PFSK-1 (cell line): ENCODE measurements at regions not wholly inside any gene's neighbourhood (a gene's known extent, or its start where the extent isn't known, plus 50 kb on each side); places are given as distances from the start of the nearest gene placed in this dataset.

Experiments used
- FOXP2 ChIP-seq: optimal IDR thresholded peaks from 2 replicates; pipeline ENCODE3; 2011; ENCODE audit warnings: borderline replicate concordance, control low read depth, inconsistent platforms; ENCODE audit not compliant: insufficient read depth; ENCODE audit errors: extremely low read length, extremely low read depth
- POLR2AphosphoS5 ChIP-seq: IDR thresholded peaks from 2 replicates; pipeline ENCODE4 v1.6.1; 2012; ENCODE audit warnings: low read depth, mild to moderate bottlenecking, control low read depth, low read length, moderate library complexity
- SIN3A ChIP-seq: IDR thresholded peaks from 2 replicates; pipeline ENCODE4 v1.6.1; 2012; ENCODE audit warnings: mild to moderate bottlenecking, low read length, moderate library complexity, borderline replicate concordance; ENCODE audit not compliant: insufficient read depth
- TAF1 ChIP-seq: IDR thresholded peaks from 2 replicates; pipeline ENCODE4 v1.6.1; 2012; ENCODE audit warnings: low read length, control low read depth, borderline replicate concordance; ENCODE audit not compliant: insufficient read depth
- TF ChIP-seq, protein P1 (sequence below), 2 experiments: IDR thresholded peaks; 2 replicates each; pipeline versions ENCODE4 v1.6.1 to v1.8.0; 2011 to 2012; ENCODE audit warnings: low read depth in 2 of 2, low read length in 2 of 2, control low read depth in 1 of 2, inconsistent platforms in 1 of 2, mild to moderate bottlenecking in 1 of 2, moderate library complexity in 1 of 2; ENCODE audit not compliant: insufficient read depth in 1 of 2

DNA sequence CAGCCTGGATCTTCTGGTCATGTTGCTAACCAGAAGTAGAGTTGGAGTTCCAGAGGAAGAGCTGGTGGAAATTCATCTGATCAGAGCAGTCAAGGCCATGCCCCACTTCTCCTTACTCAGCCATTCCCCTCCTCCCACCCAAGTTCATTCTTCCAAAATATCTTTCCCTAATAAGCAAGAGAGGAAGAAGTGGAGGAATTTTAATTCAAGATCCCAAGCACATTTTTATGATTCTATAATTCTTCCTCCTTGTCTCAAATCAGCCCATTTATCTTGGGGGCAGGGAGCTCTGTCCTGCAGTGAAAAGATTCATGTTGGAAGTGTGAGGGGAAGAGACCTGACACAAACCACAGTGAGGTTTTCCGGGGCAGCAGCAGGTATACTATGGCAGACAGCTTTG, 85.0 kb upstream of the GALNT15 start:
- TF ChIP-seq, protein P1, sequence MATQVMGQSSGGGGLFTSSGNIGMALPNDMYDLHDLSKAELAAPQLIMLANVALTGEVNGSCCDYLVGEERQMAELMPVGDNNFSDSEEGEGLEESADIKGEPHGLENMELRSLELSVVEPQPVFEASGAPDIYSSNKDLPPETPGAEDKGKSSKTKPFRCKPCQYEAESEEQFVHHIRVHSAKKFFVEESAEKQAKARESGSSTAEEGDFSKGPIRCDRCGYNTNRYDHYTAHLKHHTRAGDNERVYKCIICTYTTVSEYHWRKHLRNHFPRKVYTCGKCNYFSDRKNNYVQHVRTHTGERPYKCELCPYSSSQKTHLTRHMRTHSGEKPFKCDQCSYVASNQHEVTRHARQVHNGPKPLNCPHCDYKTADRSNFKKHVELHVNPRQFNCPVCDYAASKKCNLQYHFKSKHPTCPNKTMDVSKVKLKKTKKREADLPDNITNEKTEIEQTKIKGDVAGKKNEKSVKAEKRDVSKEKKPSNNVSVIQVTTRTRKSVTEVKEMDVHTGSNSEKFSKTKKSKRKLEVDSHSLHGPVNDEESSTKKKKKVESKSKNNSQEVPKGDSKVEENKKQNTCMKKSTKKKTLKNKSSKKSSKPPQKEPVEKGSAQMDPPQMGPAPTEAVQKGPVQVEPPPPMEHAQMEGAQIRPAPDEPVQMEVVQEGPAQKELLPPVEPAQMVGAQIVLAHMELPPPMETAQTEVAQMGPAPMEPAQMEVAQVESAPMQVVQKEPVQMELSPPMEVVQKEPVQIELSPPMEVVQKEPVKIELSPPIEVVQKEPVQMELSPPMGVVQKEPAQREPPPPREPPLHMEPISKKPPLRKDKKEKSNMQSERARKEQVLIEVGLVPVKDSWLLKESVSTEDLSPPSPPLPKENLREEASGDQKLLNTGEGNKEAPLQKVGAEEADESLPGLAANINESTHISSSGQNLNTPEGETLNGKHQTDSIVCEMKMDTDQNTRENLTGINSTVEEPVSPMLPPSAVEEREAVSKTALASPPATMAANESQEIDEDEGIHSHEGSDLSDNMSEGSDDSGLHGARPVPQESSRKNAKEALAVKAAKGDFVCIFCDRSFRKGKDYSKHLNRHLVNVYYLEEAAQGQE (IDR thresholded peaks at IDR 0.05; ENCODE audit: insufficient read depth in 1 of 2, low read depth in 2 of 2, low read length in 2 of 2) = no peak
- TF ChIP-seq FOXP2 = no peak
- TF ChIP-seq POLR2AphosphoS5 = no peak
- TF ChIP-seq SIN3A = no peak

- TF ChIP-seq TAF1 = no peak
- TF ChIP-seq, protein P1 (IDR thresholded peaks at IDR 0.05; ENCODE audit: insufficient read depth in 1 of 2, low read depth in 2 of 2, low read length in 2 of 2) = no peak
- no peak for TF ChIP-seq FOXP2
- TF ChIP-seq POLR2AphosphoS5 = no peak
- TF ChIP-seq SIN3A = no peak
Measured at GRCh38 chr3:16090024-16090423, 84.5 kb upstream of the GALNT15 start.

- TF ChIP-seq, protein P1 (IDR thresholded peaks at IDR 0.05; ENCODE audit: insufficient read depth in 1 of 2, low read depth in 2 of 2, low read length in 2 of 2) = no peak
- TF ChIP-seq FOXP2 = no peak
- no peak for TF ChIP-seq TAF1
- TF ChIP-seq SIN3A = no peak
- TF ChIP-seq POLR2AphosphoS5 = no peak
Measured at GRCh38 chr3:16090706-16091105, 83.8 kb upstream of the GALNT15 start.

- TF ChIP-seq TAF1 (no peak), POLR2AphosphoS5 (no peak), FOXP2 (no peak), SIN3A (no peak)
- TF ChIP-seq, protein P1 (IDR thresholded peaks at IDR 0.05; ENCODE audit: insufficient read depth in 1 of 2, low read depth in 2 of 2, low read length in 2 of 2) = no peak
Measured at GRCh38 chr3:16092923-16093322, 81.6 kb upstream of the GALNT15 start.

DNA sequence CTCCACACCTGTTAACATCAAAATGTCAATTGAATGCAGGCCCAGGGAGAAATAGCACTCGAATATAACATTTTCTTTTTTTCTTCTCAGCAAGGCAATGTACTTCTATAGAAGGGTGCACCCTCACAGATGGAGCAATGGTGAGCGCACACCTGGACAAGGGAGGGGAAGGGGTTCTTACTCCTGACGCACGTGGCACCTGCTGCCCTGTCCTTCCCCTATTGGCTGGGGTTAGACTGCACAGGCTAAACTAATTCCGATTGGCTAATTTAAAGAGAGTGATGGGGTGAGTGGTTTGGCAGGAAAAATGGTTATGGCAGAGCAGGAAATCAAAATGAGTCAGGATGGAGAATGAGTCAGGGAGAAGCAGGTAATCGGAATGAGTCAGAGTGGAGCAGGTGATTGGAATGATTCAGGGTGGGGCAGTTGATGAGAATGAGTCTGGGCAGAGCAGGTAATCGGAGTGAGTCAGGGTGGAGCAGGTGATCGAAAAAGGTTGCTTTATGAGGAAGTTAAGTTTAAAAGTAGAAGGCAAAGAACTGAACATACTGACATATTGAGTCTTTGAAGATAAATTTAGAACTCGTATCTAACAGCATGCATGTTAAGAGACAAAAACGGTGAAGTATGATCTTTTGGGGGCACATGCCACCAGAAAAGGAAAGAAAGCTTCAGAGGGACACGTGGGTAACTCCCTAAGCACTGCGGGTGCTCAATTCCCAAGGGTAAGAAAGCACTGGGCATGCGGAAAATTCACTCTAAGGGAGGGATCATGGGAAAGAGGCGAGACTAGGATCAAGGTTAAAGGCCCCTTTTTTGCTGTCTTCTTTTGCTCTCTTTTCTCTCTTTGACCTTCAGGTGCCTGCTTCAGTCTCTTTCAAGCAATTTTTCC, 72.9 kb upstream of the GALNT15 start:
- TF ChIP-seq SIN3A (no peak), TAF1 (no peak), POLR2AphosphoS5 (no peak), FOXP2 (no peak)
- TF ChIP-seq, protein P1 (IDR thresholded peaks at IDR 0.05; ENCODE audit: insufficient read depth in 1 of 2, low read depth in 2 of 2, low read length in 2 of 2) = no peak
